Cerebellar nuclear complex (tissue), 1 donor: ENCODE measurements at regions not wholly inside any gene's neighbourhood (a gene's known extent, or its start where the extent isn't known, plus 50 kb on each side); places are given as distances from the start of the nearest gene placed in this dataset.

Experiments used
- DNase-seq, 2 experiments: peaks; one replicate each; lab custom pipeline; 2025; lab: John Stamatoyannopoulos, UW

- no peak for DNase-seq
Observed at GRCh38 chr2:239690651-239691631, 290.1 kb upstream of the HDAC4 start.

DNA sequence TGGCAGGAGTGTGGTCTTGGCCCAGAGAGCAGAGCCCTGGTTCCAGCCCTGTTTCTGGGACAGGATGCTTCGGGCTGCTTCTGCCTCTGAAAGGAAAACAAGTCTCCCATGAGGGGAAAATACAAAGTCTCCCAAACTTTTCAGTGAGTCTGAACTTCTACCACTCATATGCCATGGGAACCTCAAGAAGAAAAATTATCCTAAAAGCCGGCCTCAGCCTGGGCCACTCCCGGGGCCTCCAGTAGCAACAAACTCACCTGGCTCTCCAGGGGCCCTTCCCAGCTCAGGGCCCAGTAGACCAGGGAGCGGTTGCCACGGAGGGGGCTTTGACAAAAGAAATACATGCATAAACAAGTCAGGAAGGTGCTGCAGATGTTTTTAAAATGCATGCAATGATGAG is 289.2 kb upstream of the HDAC4 start:
- no peak for DNase-seq

DNA sequence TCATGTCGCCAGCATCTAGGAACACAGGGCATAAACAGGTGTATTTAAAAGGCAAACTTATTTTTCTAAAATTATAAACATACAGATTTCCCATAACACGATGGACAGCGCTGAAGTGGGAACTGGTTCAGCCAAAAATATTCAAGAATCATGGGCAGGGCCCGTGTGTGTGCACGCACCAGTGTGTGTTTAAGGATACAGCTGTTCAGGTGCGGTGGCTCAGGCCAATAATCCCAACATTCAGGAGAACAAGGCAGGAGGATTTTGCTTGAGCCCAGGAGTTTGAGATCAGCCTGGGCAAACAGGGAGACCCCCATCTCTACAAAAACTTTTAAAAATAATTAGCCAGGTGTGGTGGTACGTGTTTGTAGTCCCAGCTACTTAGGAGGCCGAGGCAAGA is 288.6 kb upstream of the HDAC4 start:
- DNase-seq: no peak

DNA sequence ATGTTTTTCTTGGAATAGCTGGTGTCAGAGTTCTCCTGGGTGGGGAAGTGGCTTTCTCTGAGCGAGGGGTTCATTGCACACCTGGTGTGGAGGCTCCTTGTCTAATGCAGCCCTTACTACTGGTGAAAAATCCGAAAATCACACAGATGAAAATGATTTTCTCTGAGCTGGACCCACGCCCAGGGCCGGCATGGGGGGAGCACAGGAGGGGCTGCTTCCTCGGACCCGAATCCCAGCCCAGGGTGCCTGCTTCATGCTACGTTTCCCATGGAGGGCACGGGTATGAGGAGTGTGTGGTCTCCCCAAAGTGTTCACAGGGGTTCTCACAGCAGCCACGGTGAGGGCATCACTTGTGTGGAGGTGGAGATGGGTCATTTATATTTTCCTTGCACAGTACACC is 288.0 kb upstream of the HDAC4 start:
- DNase-seq: no peak

GRCh38 chr2:239688122-239688681 is 287.4 kb upstream of the HDAC4 start:
- no peak for DNase-seq

DNA sequence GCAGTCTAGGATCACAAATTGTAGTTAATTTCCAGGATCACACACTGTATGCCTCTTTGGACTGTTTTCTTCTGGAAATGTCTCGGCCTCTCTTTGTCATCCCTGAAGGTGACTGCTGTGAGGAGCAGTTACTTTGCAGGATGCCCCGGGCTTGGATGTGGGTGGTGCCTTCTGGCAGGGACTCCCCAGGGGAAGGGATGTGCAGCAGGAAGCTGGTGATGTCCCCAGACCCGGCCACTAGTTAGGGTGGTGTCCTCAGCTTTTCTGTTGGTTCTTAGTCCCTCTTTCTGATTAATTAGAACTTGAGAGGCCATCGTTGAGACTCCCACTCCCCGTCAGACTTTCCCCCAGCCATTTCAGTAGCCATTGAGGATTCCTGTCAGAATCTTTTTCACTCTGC is 286.6 kb upstream of the HDAC4 start:
- no peak for DNase-seq

GRCh38 chr2:239685965-239686364 is 285.1 kb upstream of the HDAC4 start:
- no peak for DNase-seq

DNA sequence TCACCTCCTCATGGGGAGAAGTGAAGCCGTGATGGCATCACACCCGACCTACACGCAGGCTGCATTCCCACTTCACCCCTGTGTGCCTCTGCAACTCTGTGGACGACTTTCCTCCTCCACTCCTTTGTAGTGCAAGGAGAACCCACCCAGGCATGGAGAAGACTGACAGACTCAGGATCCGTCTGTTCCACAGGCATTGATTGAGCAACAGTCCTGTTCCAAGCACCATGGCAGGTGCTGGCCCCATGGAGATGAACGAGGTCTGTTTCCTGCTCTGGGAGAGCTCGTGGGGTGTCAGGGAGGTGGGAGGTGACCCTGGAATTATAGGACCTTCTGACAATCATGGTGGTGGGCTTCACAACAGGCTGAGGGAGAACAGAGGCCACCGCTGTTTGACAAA is 284.7 kb upstream of the HDAC4 start:
- no peak for DNase-seq

DNA sequence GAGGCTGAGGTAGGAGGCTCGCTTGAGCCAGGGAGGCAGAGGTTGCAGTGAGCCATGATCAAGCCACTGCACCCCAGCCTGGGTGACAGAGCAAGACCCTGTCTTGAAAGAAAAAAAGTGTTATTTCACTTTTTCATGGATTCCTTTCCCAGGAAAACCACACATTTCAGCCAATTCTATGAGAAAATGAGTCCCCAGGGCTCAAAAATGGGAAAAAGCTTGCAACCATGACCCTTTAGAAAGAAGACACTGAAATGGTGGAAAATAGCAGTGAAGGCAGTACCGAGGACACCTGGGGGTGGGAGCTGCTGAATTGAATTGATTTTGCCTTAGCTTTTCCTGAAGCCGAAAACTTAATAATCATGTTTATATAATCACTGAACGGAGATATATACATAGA is 284.2 kb upstream of the HDAC4 start:
- DNase-seq: no peak

GRCh38 chr2:239684271-239684810 is 283.5 kb upstream of the HDAC4 start:
- DNase-seq: no peak

GRCh38 chr2:239682518-239682917 is 281.7 kb upstream of the HDAC4 start:
- DNase-seq: no peak

DNA sequence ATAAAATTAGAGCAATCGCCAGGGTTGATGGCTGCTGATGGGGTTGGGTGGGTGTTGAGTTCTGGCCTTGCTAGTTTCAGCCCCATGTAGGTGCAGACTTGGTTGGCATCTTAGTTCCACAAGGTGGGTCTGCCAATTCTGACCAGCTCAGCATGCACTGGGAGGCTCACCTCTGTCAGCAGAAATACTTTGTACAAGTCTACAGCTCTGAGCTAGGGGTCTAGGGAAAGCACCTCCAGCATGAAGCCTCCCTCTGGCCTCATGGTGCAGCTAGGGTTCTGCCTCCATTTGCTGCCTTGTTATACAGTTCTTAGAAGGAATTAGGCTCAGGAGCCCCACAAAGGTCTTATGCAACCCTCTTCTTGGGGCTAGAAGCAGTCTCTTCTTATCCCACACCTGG is 278.9 kb upstream of the HDAC4 start:
- DNase-seq: no peak

DNA sequence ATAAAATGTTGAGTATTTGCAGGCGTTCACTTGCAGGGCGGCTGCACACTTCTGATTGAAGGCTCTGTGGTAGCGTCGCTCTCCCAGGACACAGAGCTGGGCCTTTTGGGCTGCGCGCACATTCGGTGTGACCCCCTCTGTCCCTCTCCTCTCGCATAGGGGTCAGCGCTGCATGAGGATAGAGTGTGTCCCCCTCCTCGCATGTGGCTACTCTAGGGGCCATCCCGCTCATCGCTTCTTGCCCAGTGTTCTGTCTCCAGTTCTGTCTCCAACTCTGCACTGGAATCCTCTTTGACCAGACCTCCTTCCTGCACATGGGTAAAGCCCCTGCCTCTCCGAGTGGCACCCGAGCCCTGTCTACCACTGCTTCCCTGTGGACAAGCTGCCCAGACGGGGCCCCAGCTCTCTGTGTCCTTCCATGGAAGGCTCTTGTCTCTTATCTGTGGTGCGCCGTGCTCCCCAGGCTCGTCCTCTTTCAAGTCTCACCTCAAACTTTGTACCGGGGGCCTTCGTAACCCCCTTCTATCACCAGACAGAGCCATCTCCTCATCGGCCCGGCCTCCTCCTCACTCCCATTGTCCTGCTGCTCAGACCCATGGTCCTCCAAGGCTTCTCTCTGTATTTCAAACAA is 278.0 kb upstream of the HDAC4 start:
- DNase-seq: no peak

DNA sequence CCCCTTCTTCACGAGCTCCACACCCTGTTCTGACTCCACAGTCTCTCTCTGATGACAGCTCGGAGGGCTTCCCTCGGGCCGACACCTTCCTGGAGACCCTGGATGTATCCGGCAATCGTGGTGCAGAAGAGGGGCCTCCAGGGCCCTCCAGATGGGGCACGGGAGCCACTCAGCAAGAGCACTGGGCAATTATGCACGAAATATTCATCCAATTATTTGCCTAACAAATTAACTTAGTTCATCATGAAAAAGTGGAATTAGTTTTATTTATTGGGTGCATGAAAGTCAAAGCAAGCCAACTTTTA is 277.3 kb upstream of the HDAC4 start:
- no peak for DNase-seq

GRCh38 chr2:239677453-239678185 is 276.8 kb upstream of the HDAC4 start:
- no peak for DNase-seq

DNA sequence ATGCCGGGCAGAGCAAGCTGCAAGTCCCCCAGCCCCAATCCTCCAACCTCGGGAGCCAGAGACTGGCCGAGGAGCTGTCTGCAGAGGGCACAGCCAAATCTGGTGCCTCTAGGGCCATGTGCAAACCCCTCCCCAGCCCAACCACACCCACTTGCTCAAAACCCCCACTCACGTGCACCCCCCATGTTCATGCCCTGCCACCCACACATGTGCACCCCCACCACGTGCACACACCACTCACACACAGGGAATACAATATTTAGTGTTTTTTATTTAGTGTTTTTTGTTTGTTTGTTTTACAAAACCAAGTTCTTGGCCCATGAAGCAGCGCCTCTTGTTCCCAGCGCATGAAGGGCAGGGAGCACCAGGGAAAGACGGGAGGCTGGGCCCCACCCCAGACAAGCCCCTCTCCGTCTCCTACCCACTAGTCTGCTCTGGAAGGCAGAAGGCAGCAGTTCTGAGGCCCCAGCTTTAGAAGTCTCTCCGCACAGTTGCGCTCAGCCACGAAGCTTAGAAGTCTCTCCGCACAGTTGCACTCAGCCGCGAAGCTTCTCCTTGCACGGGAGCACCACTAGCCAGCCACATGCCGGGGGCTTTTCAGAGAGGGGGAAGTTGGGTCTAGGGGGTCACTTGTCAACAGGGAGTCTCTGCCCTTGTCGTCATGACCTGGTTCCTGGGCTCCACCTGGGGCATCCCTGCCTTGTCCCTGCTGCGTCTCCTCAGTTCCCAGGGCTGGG is 276.1 kb upstream of the HDAC4 start:
- no peak for DNase-seq

- no peak for DNase-seq
Observed at GRCh38 chr2:239675826-239676715, 275.3 kb upstream of the HDAC4 start.

DNA sequence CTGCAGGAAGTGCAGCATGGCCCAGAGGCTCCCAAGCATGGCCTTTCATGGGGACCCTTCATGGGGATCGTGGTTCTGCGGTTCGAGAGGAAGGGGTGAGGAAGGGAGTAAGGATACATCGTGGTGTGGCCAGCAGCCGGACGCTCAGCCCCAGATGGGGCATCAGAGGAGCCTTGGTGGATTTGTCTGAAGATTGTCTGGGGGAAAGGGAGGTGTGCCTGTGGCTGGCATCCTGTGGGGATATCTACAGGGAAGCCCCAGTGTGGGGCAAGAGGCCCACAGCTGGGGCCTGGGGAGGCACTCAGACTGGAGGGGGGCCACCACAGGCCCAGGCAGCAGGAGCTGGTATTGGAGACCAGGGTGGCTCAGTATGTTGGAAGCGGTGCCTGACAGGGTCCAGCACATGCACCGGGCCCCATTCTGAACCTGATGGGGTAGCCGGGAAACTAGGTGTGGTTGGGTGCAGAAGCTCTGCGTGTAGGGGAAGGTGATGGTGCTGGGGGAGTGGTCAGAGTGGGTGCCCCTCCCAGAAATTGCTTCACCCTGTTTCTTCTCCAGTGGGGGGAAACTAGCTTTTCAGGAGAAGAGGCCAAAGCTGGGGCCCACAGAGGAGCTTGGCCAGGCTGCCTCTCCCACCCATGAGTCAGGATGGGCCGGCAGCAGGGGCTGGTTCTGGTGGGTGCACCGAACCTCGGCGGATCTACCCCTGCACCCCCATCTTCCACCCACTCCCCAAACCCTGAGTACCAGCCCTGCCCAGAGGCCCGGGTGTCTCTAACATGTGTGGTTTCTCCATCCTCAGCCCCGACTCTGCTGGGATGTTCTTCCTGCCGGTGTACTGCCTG is 274.4 kb upstream of the HDAC4 start:
- DNase-seq: no peak

- no peak for DNase-seq
Observed at GRCh38 chr2:239674101-239674980, 273.5 kb upstream of the HDAC4 start.
